Spleen (tissue), 7 donors: ENCODE measurements at regions not wholly inside any gene's neighbourhood (a gene's known extent, or its start where the extent isn't known, plus 50 kb on each side); places are given as distances from the start of the nearest gene placed in this dataset.

Source experiments
- CTCF ChIP-seq, 11 experiments: fragments of 200-600 bp in 7 of 11; fragments of 450-650 bp in 4 of 11; sonication (generic) in 4 of 11; IDR thresholded peaks in 8 of 11; conservative IDR thresholded peaks in 3 of 11; 1 replicate in 7 of 11; 2 replicates in 4 of 11; pipeline versions ENCODE4 v1.4.0 to v1.8.0; 2016 to 2021; ENCODE audit warnings: antibody characterized with exemption in 11 of 11, inconsistent platforms in 4 of 11, mild to moderate bottlenecking in 1 of 11
- POLR2A ChIP-seq, 3 donors: fragments of 450-650 bp; IDR thresholded peaks; one replicate each; pipeline ENCODE4 v1.5.1; 2017; ENCODE audit warnings: antibody characterized with exemption in 3 of 3, mild to moderate bottlenecking in 1 of 3
- POLR2AphosphoS5 ChIP-seq, 3 donors: sonication (generic); formaldehyde crosslinking; IDR thresholded peaks; one replicate each; pipeline ENCODE4 v1.5.1; 2017; ENCODE audit warnings: antibody characterized with exemption in 3 of 3
- donor health status: DM: no; HTN: no; CAD: no; lungs with moderate emphysema.
- donor health status: DM: no; HTN: no; CAD: no.
- donor health status: DM: no; HTN: no; CAD: no.

GRCh38 chr2:7384773-7385349, 467.6 kb downstream of the RNF144A start:
- no peak for TF ChIP-seq CTCF (IDR thresholded peaks at IDR 0.05 in 8 of 11, conservative IDR thresholded peaks at IDR 0.05 in 3 of 11)
- no peak for TF ChIP-seq POLR2AphosphoS5 (IDR thresholded peaks at IDR 0.05)
- no peak for TF ChIP-seq POLR2A (IDR thresholded peaks at IDR 0.05)
